Erythroblast (primary cell): ENCODE measurements at regions not wholly inside any gene's neighbourhood (a gene's known extent, or its start where the extent isn't known, plus 50 kb on each side); places are given as distances from the start of the nearest gene placed in this dataset.

Source experiments
- GATA1 ChIP-seq: IDR thresholded peaks from 2 replicates; pipeline ENCODE4 v1.6.1; 2011; ENCODE audit warnings: low read depth, mild to moderate bottlenecking, control low read depth, low read length, moderate library complexity
- POLR2A ChIP-seq: IDR thresholded peaks from 2 replicates; pipeline ENCODE4 v1.6.1; 2011; ENCODE audit warnings: mild to moderate bottlenecking, low read length

DNA sequence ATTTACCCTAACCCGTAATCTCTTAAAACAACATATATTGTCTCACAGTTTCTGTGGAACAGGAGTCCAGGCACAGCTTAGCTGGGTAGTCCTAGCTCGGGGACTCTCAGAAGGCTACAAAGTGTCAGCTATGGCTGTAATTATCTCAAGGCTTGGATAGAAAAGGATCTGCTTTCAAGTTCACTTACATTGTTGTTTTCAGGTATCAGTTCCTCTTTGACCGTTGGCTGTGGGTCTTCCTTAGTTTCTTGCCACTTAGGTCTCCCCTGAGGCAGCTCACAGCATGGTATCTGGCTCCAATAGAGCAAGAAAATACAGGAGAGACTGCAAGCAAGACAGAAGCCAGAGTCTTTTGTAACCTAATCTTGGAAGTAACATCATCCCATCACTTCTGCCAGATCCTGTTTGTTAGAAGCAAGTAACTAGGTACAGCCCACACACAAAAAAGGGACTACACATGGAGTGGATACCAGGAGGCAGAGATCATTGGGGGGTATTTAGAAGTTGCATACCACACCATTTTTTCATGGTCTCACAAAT is 137.0 kb downstream of the MAGEB5 start:
- no peak for TF ChIP-seq POLR2A
- TF ChIP-seq GATA1: no peak
